NCI-H524 (cell line): ENCODE measurements at regions not wholly inside any gene's neighbourhood (a gene's known extent, or its start where the extent isn't known, plus 50 kb on each side); places are given as distances from the start of the nearest gene placed in this dataset.
"Not testable (repeated sequence)": the region's sequence is repeated elsewhere in the genome, so short reads cannot be mapped to it uniquely, and the experiment has no call there.

ENCODE experiments used
- DNase-seq, 2 experiments: peaks; one replicate each; lab custom pipeline; 2025; lab: John Stamatoyannopoulos, UW

GRCh38 chr9:102728946-102729345 is 266.2 kb upstream of the CYLC2 start:
- no peak for DNase-seq

DNA sequence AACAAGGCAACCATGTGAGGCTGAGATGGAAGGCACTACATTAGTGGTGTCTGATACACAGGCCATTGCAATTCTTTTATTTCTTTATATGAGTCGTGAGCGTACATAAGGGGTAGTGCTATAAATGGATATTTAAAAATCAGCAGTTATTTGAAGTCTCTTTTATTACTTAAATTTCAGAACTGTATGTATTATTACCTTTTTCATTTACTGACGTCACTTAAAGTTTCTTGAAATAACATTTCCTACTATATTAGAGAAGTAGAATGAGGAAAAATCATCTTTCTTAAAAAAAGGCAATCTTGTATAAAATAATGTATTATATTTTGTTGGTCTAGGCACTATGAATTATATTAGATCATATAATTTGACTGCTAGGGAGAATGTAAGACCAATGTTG is 280.9 kb upstream of the CYLC2 start:
- no peak for DNase-seq

DNA sequence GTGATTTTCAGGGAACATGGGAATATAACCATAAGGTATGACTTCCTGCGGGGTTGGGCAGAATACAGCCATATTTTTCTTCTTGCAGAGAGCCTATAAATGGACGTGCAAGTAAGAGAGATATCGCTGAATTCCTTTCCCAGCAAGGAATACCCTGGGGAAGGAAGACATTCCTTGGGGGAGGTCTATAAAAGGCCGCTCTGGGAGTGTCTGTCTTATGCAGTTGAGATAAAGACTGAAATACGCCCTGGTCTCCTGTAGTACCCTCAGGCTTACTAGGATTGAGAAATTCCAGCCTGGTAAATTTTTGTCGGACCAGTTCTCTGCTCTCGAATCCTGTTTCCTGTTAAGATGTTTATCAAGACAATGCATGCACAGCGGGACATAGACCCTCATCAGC is 282.2 kb upstream of the CYLC2 start:
- DNase-seq = not testable (repeated sequence)

- no peak for DNase-seq
Measured at GRCh38 chr9:102700936-102701335, 294.2 kb upstream of the CYLC2 start.

GRCh38 chr9:102669220-102669619 is 325.9 kb upstream of the CYLC2 start:
- no peak for DNase-seq

- DNase-seq = no peak
Measured at GRCh38 chr9:102652471-102652870, 342.7 kb upstream of the CYLC2 start.

GRCh38 chr9:102650896-102651295 is 344.2 kb upstream of the CYLC2 start:
- no peak for DNase-seq

GRCh38 chr9:102642651-102643050 is 352.5 kb upstream of the CYLC2 start:
- no peak for DNase-seq

- peak in 1 of 2 experiments; percentile 36 for DNase-seq
Measured at GRCh38 chr9:102631559-102631958, 363.6 kb upstream of the CYLC2 start.

DNA sequence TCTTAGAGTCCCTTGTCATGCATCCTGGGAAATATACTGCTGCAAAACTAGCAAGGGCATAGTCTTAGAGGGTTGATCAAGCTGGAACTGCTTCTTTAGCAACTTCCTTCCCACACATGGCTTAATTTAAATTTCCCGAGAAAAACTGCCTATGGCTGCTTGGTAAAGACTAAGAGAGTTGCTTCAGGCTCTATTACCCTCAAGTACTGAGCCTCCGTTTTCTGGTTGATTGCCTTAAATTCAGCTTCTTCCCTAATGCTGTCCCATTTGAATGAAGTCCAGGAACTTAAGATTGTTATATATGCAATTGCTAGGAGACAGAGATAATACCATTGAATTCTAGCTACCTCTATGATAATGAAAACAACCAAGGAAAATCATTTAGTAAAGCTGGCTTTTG is 385.7 kb upstream of the CYLC2 start:
- no peak for DNase-seq

- DNase-seq = not testable (repeated sequence)
Measured at GRCh38 chr9:102603198-102604195, 391.6 kb upstream of the CYLC2 start.

DNA sequence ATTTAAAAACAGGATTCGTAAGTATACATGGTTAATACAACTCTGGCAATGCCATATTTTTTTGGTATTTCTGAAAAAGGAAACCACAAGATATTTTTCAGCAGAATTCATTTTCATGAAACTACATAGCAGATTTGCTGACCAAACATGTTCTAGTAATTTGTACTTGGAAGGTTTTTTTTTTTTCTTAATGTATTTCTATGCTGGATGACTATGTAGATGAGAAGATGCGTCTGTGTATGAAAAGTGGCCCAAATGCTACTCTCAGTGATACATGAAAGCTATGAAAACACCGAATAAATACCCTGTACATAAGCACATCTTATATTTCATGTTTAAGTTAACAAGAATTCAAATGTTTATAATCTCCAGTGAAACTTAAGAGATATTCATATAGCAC is 400.9 kb upstream of the CYLC2 start:
- no peak for DNase-seq

DNA sequence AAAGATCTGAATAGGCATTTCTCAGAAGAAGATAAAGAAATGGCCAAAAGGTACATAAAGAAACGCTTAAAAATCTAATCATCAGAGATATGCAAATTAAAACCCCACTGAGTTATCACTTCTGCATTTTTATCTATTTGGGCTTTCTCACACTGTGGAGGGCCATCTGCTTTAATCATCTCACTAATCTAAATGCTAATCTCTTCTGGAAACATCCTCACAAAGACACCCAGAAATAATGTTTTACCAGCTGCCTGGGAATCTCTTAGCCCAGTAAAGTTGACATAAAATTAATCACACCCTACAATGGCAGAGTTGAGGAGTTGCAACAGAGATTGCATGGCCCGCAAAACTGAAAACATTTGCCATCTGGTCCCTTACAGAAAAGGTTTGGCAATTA is 407.9 kb upstream of the CYLC2 start:
- DNase-seq = peak; percentile 87 to 96

GRCh38 chr9:102569436-102569835 is 425.7 kb upstream of the CYLC2 start:
- DNase-seq = no peak

DNA sequence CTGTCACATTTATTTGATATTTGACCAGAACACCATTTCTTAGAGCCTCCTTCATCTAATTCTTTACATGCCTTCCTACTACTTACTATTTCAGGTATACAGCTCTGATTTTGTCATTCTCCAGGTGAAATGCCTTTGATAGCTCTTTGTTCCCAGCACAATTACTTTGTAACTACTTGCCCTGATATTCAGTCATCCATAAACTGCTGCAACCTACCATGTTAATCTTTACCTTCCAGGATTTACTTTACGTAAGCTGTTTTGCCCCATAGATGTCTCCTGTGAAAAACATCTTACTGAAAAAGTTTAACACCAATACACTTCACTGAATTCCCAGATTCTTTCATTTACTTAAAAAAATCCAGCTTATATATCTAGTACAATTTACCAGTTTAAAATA is 443.8 kb upstream of the CYLC2 start:
- DNase-seq = no peak

- no peak for DNase-seq
Measured at GRCh38 chr9:102550886-102551285, 444.2 kb upstream of the CYLC2 start.

GRCh38 chr9:102550266-102550665 is 444.9 kb upstream of the CYLC2 start:
- no peak for DNase-seq

DNA sequence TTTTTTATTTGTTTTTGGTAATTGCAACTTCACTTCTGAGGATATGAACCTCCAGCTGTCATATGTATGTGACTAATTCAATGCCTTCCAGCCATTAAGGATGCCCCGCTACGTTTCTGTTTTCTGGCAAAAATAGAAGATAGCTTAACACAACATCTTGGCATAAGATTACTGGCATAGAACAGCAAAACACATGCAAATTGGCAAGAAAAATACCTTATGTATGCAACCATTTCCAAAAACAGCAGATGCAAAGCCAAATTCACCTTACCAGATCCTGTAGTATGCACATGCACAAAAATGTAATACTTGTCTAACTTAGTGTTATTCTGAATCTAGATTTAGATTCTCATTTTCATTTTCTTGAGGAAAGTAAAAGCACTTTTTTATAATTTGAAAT is 461.1 kb upstream of the CYLC2 start:
- no peak for DNase-seq

GRCh38 chr9:102521097-102521755 is 473.9 kb upstream of the CYLC2 start:
- no peak for DNase-seq

GRCh38 chr9:102519423-102519822 is 475.7 kb upstream of the CYLC2 start:
- DNase-seq = no peak

GRCh38 chr9:102518324-102518723 is 476.8 kb upstream of the CYLC2 start:
- no peak for DNase-seq

DNA sequence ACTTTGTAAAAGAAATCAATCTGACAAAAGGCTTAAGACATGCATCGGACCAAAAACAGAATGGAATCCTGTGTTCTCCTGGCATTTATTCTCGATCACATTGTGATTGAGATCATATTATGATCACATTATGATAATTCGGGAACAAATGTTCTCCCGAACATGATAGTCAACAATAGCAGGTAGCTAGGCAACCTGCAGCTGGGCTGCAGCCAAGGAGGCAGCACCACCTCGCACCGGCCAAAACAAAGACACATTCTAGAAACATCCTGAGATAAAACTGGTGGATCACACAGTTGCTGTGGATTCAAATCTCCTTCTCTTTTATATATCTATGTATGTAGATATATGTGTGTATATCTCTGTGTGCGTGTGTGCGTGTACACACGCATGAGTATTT is 480.6 kb upstream of the CYLC2 start:
- DNase-seq = no peak

DNA sequence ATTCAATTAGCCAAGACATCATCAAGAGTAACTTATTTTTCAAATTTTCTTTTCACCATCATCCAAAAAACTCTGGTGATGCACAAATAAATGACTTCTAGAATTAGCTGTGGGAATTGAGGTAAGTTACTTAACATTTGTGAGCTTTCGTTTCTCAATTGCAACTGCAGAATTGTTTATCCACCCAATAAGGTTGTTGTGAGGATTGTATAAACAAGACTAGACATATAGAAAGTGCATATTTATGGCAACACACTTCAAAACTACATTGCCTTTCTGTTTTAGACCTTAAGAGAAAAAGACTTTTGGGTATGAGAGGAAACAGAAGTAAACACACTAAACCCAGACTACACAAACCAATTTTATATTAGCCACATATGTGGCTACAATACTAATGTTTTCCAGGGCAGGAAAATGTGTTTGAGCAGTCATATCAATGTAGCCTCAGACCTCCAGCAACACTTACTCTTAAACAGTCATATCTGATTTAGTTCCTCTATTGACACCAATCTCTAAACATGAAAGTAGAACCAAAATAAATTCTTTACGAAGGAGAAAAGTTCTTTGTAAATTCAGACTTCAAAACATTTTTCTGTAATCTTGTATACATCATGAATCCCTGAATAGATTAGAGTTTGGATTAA is 488.0 kb upstream of the CYLC2 start:
- DNase-seq = no peak
